Central memory CD8-positive, alpha-beta T cell (primary cell): ENCODE measurements at regions not wholly inside any gene's neighbourhood (a gene's known extent, or its start where the extent isn't known, plus 50 kb on each side); places are given as distances from the start of the nearest gene placed in this dataset.

Source experiments
- ATAC-seq: fragments of 150-1000 bp; cut with Tn5 transposase; replicated peaks from 2 replicates; pipeline ENCODE4 v1.10.0; 2022; ENCODE audit warnings: mild to moderate bottlenecking, moderate FRiP score, moderate number of reproducible peaks; ENCODE audit not compliant: poor library complexity, severe bottlenecking; ENCODE audit errors: extremely low read depth
- DNase-seq, 2 donors: peaks; one replicate each; pipeline ENCODE4 v3.0.0; 2021; ENCODE audit warnings: low spot score in 2 of 2
- H3K27ac Mint-ChIP-seq: one replicate; pipeline ENCODE4 v1.8.0; 2022; ENCODE audit warnings: low read depth, mild to moderate bottlenecking, moderate library complexity, mixed read lengths
- H3K27me3 Mint-ChIP-seq: one replicate; pipeline ENCODE4 v1.8.0; 2022; ENCODE audit warnings: mixed read lengths
- H3K36me3 Mint-ChIP-seq: one replicate; pipeline ENCODE4 v1.8.0; 2022; ENCODE audit warnings: mild to moderate bottlenecking, moderate library complexity, mixed read lengths; ENCODE audit not compliant: insufficient read depth
- H3K4me1 Mint-ChIP-seq: one replicate; pipeline ENCODE4 v1.8.0; 2022; ENCODE audit warnings: mixed read lengths
- H3K4me3 Mint-ChIP-seq: one replicate; pipeline ENCODE4 v1.8.0; 2022; ENCODE audit warnings: mild to moderate bottlenecking, moderate library complexity, mixed read lengths
- H3K9me3 Mint-ChIP-seq: one replicate; pipeline ENCODE4 v1.8.0; 2022; ENCODE audit warnings: mixed read lengths

DNA sequence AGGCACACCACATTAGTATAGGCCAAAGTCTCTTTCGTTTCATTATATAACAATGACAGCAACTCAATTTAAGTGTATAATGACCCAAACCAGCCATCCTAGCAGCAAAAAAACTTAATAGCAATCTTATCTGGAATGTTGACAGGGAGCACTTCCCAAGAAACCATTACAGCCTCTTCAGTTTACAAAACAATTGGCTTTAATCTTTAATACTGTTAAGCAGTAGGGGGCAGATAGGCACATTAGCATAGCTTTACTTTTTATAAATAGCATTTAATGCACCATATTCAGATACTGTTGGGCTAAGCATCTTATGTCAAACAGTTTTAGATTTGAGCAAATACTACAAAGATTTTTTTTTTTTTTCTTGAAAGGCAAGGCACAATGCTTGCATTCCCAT, 193.3 kb upstream of the MAP3K7 start:
- no peak for DNase-seq
- Mint-ChIP-seq H3K4me1 (no peaks in the 10 kb centered on the region), H3K27ac (no peak overlapping the region), H3K4me3 (no peak overlapping the region), H3K9me3 (no peaks in the 10 kb centered on the region), H3K36me3 (no peaks in the 10 kb centered on the region), H3K27me3 (peaks cover 27% of the 10 kb centered on the region)
- no peak for ATAC-seq

DNA sequence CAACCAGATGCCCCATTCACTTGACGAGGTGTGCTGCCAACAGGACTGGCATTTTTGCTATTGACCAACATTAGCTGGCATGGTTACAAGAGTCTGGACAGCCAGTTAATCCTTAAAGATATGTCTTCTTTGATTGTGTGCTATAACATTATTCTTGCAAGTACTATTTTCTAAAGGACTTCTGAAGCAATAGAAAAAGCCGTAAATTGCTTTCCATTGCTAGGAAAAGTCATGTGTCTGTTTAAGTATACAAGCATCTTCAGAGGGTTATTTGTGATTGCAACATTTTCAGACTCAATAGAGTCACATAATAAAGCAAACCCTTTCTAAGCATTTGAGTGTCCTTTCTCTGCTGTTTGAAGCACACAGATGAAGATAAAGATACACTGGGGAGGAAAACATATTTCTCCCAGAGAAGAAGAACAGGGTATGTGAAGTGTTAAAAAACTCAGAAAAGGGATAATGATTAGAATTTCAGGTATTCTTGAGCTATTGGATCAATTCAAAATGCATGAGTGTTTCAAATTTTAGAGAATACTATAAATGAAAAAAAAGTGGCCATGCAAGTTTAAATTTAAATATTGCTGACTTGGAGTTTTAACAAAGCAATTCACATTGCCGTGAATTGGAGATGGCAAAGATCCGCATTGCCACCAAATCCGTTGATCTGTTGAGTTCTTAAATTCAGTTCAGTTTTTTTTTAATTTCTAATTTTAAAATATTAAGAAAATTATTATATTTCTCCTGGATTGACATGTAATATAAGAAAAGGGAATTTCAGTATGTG, 191.7 kb upstream of the MAP3K7 start:
- ATAC-seq (no peak), DNase-seq (no peak)
- Mint-ChIP-seq H3K4me1 (no peaks in the 10 kb centered on the region), H3K27me3 (peaks cover 28% of the 10 kb centered on the region), H3K36me3 (no peaks in the 10 kb centered on the region), H3K4me3 (no peak overlapping the region), H3K9me3 (no peaks in the 10 kb centered on the region), H3K27ac (no peak overlapping the region)

DNA sequence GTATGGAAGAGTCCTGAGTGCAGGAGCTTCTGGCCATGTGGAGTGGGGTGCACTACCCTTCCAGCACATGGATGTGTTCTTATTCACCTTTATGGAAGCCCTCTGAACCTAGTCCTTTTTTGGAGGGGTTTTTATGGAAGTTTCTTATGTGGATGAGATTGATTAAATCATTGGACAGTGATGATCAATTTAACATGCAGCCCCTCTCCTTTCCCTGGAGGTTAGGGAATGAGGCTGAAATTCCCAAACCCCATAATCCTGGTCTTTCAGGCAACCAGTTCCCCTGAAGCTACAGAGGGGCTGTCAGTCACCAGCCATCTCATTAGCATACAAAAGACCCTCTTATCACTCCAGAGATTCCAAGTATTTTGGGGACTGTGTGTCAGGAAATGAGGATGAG, 183.9 kb upstream of the MAP3K7 start:
- no peak for DNase-seq

DNA sequence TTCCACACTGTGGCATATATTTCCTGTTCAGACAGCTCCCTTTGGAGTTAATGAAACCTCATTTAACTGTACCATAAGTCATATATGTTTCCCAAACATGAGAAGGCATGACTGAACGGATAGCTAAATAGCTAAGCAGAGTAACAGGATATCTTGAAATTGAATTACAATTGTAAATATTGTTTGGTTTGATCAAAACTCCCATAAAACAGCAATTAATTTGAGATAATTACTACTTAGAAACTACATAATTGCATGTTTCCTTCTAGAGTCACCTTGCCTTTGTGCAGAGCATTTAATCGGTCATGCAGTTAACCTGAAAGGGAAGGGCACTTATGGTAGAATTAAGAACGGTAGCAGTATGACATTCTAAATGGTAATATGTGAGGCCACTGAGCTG, 179.0 kb upstream of the MAP3K7 start:
- ATAC-seq: no peak
- Mint-ChIP-seq H3K27me3 (peaks cover 2% of the 10 kb centered on the region), H3K4me1 (no peaks in the 10 kb centered on the region), H3K36me3 (peaks cover 3% of the 10 kb centered on the region), H3K4me3 (no peak overlapping the region), H3K27ac (no peak overlapping the region), H3K9me3 (no peaks in the 10 kb centered on the region)
- no peak for DNase-seq

More for the DNA sequence above, 183.9 kb upstream of the MAP3K7 start:
- Mint-ChIP-seq H3K27ac (no peak overlapping the region), H3K9me3 (no peaks in the 10 kb centered on the region), H3K4me3 (no peak overlapping the region), H3K27me3 (peaks cover 8% of the 10 kb centered on the region), H3K4me1 (no peaks in the 10 kb centered on the region), H3K36me3 (no peaks in the 10 kb centered on the region)
- ATAC-seq: no peak

- DNase-seq (no peak), ATAC-seq (no peak)
- Mint-ChIP-seq H3K36me3 (peaks cover 3% of the 10 kb centered on the region), H3K27ac (no peak overlapping the region), H3K4me3 (no peak overlapping the region), H3K4me1 (no peaks in the 10 kb centered on the region), H3K27me3 (peaks cover 6% of the 10 kb centered on the region), H3K9me3 (no peaks in the 10 kb centered on the region)
Measured at GRCh38 chr6:90765491-90765890, 178.6 kb upstream of the MAP3K7 start.

DNA sequence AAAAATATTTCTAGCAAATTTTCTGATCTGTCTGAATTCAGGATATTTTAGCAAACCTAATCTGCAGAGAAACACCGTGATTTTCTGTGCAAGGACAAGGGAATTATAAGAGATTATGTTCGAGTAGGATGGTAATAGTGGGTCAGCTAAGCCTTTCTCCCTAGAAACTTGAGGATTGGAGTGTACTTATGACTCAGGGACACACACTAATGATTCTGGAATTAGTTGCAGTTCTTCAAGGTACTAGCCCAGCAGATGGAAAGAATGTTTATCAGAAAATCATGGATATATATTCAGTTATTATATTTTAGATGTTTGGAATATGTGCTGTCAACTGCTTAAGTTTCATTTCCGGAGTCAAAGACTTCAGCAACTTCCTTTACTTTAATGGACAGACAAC, 177.1 kb upstream of the MAP3K7 start:
- Mint-ChIP-seq H3K9me3 (no peaks in the 10 kb centered on the region), H3K27me3 (peaks cover 8% of the 10 kb centered on the region), H3K4me3 (no peak overlapping the region), H3K36me3 (peaks cover 3% of the 10 kb centered on the region), H3K27ac (no peak overlapping the region), H3K4me1 (no peaks in the 10 kb centered on the region)
- ATAC-seq: no peak
- no peak for DNase-seq

GRCh38 chr6:90759664-90760063, 172.8 kb upstream of the MAP3K7 start:
- peaks cover 8% of the 10 kb centered on the region for H3K27me3 Mint-ChIP-seq
- no peak for ATAC-seq
- H3K36me3 Mint-ChIP-seq: peaks cover 3% of the 10 kb centered on the region
- DNase-seq: no peak
- H3K9me3 Mint-ChIP-seq: no peaks in the 10 kb centered on the region
- no peaks in the 10 kb centered on the region for H3K4me1 Mint-ChIP-seq
- no peak overlapping the region for H3K27ac Mint-ChIP-seq
- H3K4me3 Mint-ChIP-seq: no peak overlapping the region

- ATAC-seq (no peak), DNase-seq (no peak)
- no peak overlapping the region for H3K4me3 Mint-ChIP-seq
- peaks cover 3% of the 10 kb centered on the region for H3K36me3 Mint-ChIP-seq
- H3K4me1 Mint-ChIP-seq: no peaks in the 10 kb centered on the region
- H3K27me3 Mint-ChIP-seq: peaks cover 8% of the 10 kb centered on the region
- H3K9me3 Mint-ChIP-seq: no peaks in the 10 kb centered on the region
- H3K27ac Mint-ChIP-seq: no peak overlapping the region
Measured at GRCh38 chr6:90758741-90759140, 171.9 kb upstream of the MAP3K7 start.

GRCh38 chr6:90753820-90754643, 167.2 kb upstream of the MAP3K7 start:
- no peak for ATAC-seq
- Mint-ChIP-seq H3K36me3 (no peaks in the 10 kb centered on the region), H3K9me3 (no peaks in the 10 kb centered on the region)

DNA sequence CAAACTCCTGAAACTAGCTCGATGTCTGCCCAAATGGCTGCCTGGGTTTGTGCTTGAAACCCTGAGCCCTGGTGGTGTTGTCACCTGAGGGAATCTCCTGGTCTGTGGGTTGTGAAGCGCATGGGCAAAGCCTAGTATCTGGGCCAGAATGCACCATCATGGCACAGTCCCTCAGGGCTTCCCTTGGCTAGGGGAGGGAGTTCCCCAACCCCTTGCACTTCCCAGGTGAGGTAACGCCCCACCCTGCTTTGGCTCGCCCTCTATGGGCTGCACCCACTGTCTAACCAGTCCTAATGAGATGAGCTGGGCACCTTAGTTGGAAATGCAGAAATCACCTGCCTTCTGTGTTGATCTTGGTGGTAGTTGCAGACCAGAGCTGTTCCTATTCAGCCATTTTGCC, 152.9 kb upstream of the MAP3K7 start:
- Mint-ChIP-seq H3K27ac (no peak overlapping the region), H3K36me3 (no peaks in the 10 kb centered on the region), H3K4me1 (no peaks in the 10 kb centered on the region), H3K4me3 (no peak overlapping the region), H3K9me3 (no peaks in the 10 kb centered on the region), H3K27me3 (peaks cover 18% of the 10 kb centered on the region)
- ATAC-seq: no peak
- no peak for DNase-seq

More at GRCh38 chr6:90753820-90754643, 167.2 kb upstream of the MAP3K7 start:
- peaks cover 20% of the 10 kb centered on the region for H3K27me3 Mint-ChIP-seq
- no peak overlapping the region for H3K27ac Mint-ChIP-seq
- DNase-seq: no peak
- H3K4me1 Mint-ChIP-seq: no peaks in the 10 kb centered on the region
- no peak overlapping the region for H3K4me3 Mint-ChIP-seq

- DNase-seq (no peak), ATAC-seq (no peak)
- Mint-ChIP-seq H3K4me1 (no peaks in the 10 kb centered on the region), H3K4me3 (no peak overlapping the region), H3K9me3 (no peaks in the 10 kb centered on the region), H3K36me3 (no peaks in the 10 kb centered on the region), H3K27ac (no peak overlapping the region), H3K27me3 (peaks cover 18% of the 10 kb centered on the region)
Measured at GRCh38 chr6:90739339-90739738, 152.5 kb upstream of the MAP3K7 start.

DNA sequence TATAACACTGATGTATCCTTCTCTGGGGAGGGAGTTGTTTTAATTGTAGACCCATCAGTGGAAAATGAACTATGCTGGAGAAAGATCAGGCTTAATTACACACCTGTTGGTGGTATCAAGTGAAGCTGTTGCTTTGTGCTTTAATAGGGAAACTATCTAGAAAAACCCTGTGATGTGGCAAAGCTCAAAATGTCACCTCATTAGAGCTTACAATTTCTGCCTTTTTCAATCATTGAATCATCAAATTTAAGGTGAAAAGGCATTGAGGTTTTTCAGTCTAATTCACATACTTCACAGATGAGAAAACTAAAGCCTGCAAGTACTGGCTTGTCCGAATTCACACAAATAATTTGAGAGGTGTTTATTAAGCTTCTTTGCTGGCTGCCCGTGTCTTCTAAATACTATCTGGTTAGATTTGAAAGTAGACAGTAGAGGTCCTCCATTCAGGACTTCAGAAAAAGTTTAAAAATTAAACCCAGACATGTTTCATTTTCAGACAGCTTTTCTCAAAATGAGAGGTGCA, 143.3 kb upstream of the MAP3K7 start:
- no peak overlapping the region for H3K27ac Mint-ChIP-seq
- ATAC-seq: no peak
- H3K4me1 Mint-ChIP-seq: no peaks in the 10 kb centered on the region

DNA sequence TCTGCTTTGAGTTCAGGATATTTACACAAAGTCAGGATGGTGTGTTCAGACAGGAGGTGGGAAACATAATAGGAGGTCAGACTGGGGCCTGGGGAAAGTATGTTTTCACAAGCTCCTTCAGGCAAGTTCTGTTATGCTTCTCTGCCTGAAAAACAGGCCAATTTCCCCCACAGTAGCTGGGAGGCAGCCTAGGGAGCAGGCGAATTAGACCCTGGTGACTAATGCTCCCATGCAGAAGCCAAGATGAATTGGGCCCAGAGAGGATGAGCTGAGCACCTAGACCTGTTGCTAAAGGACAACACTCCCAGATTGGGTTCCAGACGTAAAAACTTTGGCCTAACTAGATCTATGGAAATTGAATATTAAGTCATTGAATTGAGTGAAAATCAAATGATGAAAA, 142.2 kb upstream of the MAP3K7 start:
- Mint-ChIP-seq H3K27me3 (no peaks in the 10 kb centered on the region), H3K4me1 (no peaks in the 10 kb centered on the region), H3K4me3 (no peak overlapping the region), H3K27ac (no peak overlapping the region), H3K36me3 (no peaks in the 10 kb centered on the region), H3K9me3 (peaks cover 3% of the 10 kb centered on the region)
- ATAC-seq: no peak
- no peak for DNase-seq

More for the DNA sequence above, 143.3 kb upstream of the MAP3K7 start:
- Mint-ChIP-seq H3K27me3 (no peaks in the 10 kb centered on the region), H3K4me3 (no peak overlapping the region), H3K9me3 (peaks cover 3% of the 10 kb centered on the region), H3K36me3 (no peaks in the 10 kb centered on the region)
- no peak for DNase-seq
